GM23338 (cell line): ENCODE measurements at regions not wholly inside any gene's neighbourhood (a gene's known extent, or its start where the extent isn't known, plus 50 kb on each side); places are given as distances from the start of the nearest gene placed in this dataset.
A peak's percentile ranks its signal among the peaks of the same experiment; 100 is the strongest.

ENCODE experiments used
- ATAC-seq: fragments of 200-7000 bp; cut with Tn5 transposase; 3 replicates; pipeline ENCODE4 v1.9.1; 2020
- DNase-seq: peaks from one replicate; pipeline ENCODE4 v3.0.0-alpha.2; 2015; ENCODE audit warnings: low spot score
- H2AFZ ChIP-seq: fragments of 200-600 bp; sonication (generic); 2 replicates; pipeline ENCODE4 v1.8.0; 2016; ENCODE audit warnings: antibody characterized with exemption, mild to moderate bottlenecking, moderate library complexity
- H3F3A ChIP-seq: fragments of 200-600 bp; sonication (generic); replicated peaks from 2 replicates; pipeline ENCODE4 v1.8.0; 2017; ENCODE audit warnings: antibody characterized with exemption, mixed run types, low read depth
- H3K27ac ChIP-seq: fragments of 200-600 bp; sonication (generic); 2 replicates; pipeline ENCODE4 v1.6.1; 2016; ENCODE audit warnings: low read depth
- H3K27me3 ChIP-seq: fragments of 200-600 bp; sonication (generic); 2 replicates; pipeline ENCODE4 v1.8.0; 2016; ENCODE audit warnings: mild to moderate bottlenecking, mixed run types, moderate library complexity; ENCODE audit not compliant: insufficient read depth
- H3K36me3 ChIP-seq: fragments of 200-600 bp; sonication (generic); 2 replicates; pipeline ENCODE4 v1.8.0; 2016; ENCODE audit warnings: mild to moderate bottlenecking; ENCODE audit not compliant: insufficient read depth
- H3K4me1 ChIP-seq: fragments of 200-600 bp; sonication (generic); 2 replicates; pipeline ENCODE4 v1.8.0; 2016; ENCODE audit warnings: mild to moderate bottlenecking, moderate library complexity; ENCODE audit not compliant: insufficient read depth
- H3K4me2 ChIP-seq: fragments of 200-600 bp; sonication (generic); 2 replicates; pipeline ENCODE4 v1.7.1; 2017; ENCODE audit warnings: mixed run types
- H3K4me3 ChIP-seq: fragments of 200-600 bp; sonication (generic); 2 replicates; pipeline ENCODE4 v1.6.1; 2016; ENCODE audit warnings: mixed run types
- H3K79me2 ChIP-seq: fragments of 200-600 bp; sonication (generic); replicated peaks from 2 replicates; pipeline ENCODE4 v1.8.0; 2017; ENCODE audit warnings: mild to moderate bottlenecking; ENCODE audit not compliant: insufficient read depth
- H3K9me2 ChIP-seq: fragments of 200-600 bp; sonication (generic); 2 replicates; pipeline ENCODE4 v1.8.0; 2017; ENCODE audit not compliant: insufficient read depth
- H4K20me1 ChIP-seq: fragments of 200-600 bp; sonication (generic); replicated peaks from 2 replicates; pipeline ENCODE4 v1.8.0; 2017; ENCODE audit warnings: mild to moderate bottlenecking; ENCODE audit not compliant: insufficient read depth
- H3K27ac Mint-ChIP-seq: 2 replicates; pipeline ENCODE4 v1.8.0; 2020; ENCODE audit warnings: inconsistent platforms, mild to moderate bottlenecking, moderate library complexity, mixed read lengths
- H3K27me3 Mint-ChIP-seq: 3 replicates; pipeline ENCODE4 v1.8.0; 2022; ENCODE audit warnings: low read depth, mild to moderate bottlenecking, moderate library complexity, mixed read lengths, inconsistent platforms; ENCODE audit not compliant: insufficient read depth, poor library complexity
- H3K36me3 Mint-ChIP-seq: 3 replicates; pipeline ENCODE4 v1.8.0; 2021; ENCODE audit warnings: low read depth, mild to moderate bottlenecking, inconsistent platforms, moderate library complexity, mixed read lengths
- H3K4me1 Mint-ChIP-seq: 3 replicates; pipeline ENCODE4 v1.8.0; 2020; ENCODE audit warnings: mild to moderate bottlenecking, inconsistent platforms, mixed read lengths
- H3K4me3 Mint-ChIP-seq: 3 replicates; pipeline ENCODE4 v1.8.0; 2021; ENCODE audit warnings: moderate library complexity, mild to moderate bottlenecking, inconsistent platforms, mixed read lengths
- H3K9me3 Mint-ChIP-seq: 3 replicates; pipeline ENCODE4 v1.8.0; 2020; ENCODE audit warnings: moderate library complexity, mild to moderate bottlenecking, inconsistent platforms, mixed read lengths
- EZH2phosphoT487 ChIP-seq: fragments of 200-600 bp; sonication (generic); IDR thresholded peaks from one replicate; pipeline ENCODE4 v1.8.1; 2018; ENCODE audit warnings: antibody characterized with exemption; ENCODE audit not compliant: unreplicated experiment
- NANOG ChIP-seq: IDR thresholded peaks from 2 replicates; pipeline ENCODE4 v1.6.1; 2016; ENCODE audit warnings: antibody characterized with exemption, borderline replicate concordance
- POLR2AphosphoS5 ChIP-seq: IDR thresholded peaks from 2 replicates; pipeline ENCODE4 v1.6.1; 2016; ENCODE audit warnings: antibody characterized with exemption, low read depth
- STAT1 ChIP-seq: IDR thresholded peaks from one replicate; pipeline ENCODE4 v1.6.1; 2016; ENCODE audit warnings: antibody characterized with exemption; ENCODE audit not compliant: unreplicated experiment
- ZNF114 ChIP-seq: fragments of 250-450 bp; sonication (Bioruptor Pico); IDR thresholded peaks from 2 replicates; pipeline ENCODE4 v1.5.0; 2020; ENCODE audit warnings: mild to moderate bottlenecking, moderate library complexity
- ZNF331 ChIP-seq: fragments of 250-450 bp; sonication (Bioruptor Pico); IDR thresholded peaks from 2 replicates; pipeline ENCODE4 v1.5.0; 2020; ENCODE audit warnings: low read depth, mild to moderate bottlenecking, moderate library complexity
- TF ChIP-seq, protein P1 (sequence below), 2 experiments: fragments of 200-600 bp in 1 of 2; sonication (generic) in 1 of 2; conservative IDR thresholded peaks; 2 replicates each; pipeline versions ENCODE4 v1.5.1 to v1.6.1; 2016 to 2017; ENCODE audit warnings: antibody characterized with exemption in 2 of 2, low read depth in 2 of 2, mild to moderate bottlenecking in 2 of 2, moderate library complexity in 1 of 2
- TF ChIP-seq, protein P2 (sequence below): IDR thresholded peaks from 2 replicates; pipeline ENCODE4 v1.6.1; 2016; ENCODE audit warnings: antibody characterized with exemption

GRCh38 chr18:2223849-2224248, 347.5 kb downstream of the METTL4 start:
- Histone ChIP-seq H3F3A (no peaks in the 10 kb centered on the region), H3K36me3 (no peaks in the 10 kb centered on the region), H3K79me2 (no peaks in the 10 kb centered on the region), H3K4me1 (no peaks in the 10 kb centered on the region), H3K27ac (no peak overlapping the region), H3K4me2 (no peak overlapping the region), H4K20me1 (no peaks in the 10 kb centered on the region), H3K27me3 (no peaks in the 10 kb centered on the region), H3K4me3 (no peak overlapping the region), H2AFZ (no peak overlapping the region; the same call in 1 of the 2 replicates), H3K9me2 (no peaks in the 10 kb centered on the region)
- Mint-ChIP-seq H3K36me3 (no peaks in the 10 kb centered on the region), H3K27me3 (no peaks in the 10 kb centered on the region), H3K27ac (no peak overlapping the region), H3K4me3 (no peak overlapping the region), H3K9me3 (peaks cover 3% of the 10 kb centered on the region; the same call in 1 of the 3 replicates), H3K4me1 (peaks cover 2% of the 10 kb centered on the region; the same call in 2 of the 3 replicates)
- ATAC-seq (peak; percentile 83), DNase-seq (peak; percentile 69)
- TF ChIP-seq POLR2AphosphoS5, result no peak
- TF ChIP-seq, protein P1, sequence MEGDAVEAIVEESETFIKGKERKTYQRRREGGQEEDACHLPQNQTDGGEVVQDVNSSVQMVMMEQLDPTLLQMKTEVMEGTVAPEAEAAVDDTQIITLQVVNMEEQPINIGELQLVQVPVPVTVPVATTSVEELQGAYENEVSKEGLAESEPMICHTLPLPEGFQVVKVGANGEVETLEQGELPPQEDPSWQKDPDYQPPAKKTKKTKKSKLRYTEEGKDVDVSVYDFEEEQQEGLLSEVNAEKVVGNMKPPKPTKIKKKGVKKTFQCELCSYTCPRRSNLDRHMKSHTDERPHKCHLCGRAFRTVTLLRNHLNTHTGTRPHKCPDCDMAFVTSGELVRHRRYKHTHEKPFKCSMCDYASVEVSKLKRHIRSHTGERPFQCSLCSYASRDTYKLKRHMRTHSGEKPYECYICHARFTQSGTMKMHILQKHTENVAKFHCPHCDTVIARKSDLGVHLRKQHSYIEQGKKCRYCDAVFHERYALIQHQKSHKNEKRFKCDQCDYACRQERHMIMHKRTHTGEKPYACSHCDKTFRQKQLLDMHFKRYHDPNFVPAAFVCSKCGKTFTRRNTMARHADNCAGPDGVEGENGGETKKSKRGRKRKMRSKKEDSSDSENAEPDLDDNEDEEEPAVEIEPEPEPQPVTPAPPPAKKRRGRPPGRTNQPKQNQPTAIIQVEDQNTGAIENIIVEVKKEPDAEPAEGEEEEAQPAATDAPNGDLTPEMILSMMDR (conservative IDR thresholded peaks at IDR 0.05; ENCODE audit: low read depth in 2 of 2), result peak; percentile 62 to 75

- H3K4me2 ChIP-seq, result no peak overlapping the region
- no peak overlapping the region for H3K4me3 ChIP-seq
- no peak overlapping the region for H2AFZ ChIP-seq
- no peak overlapping the region for H3K4me3 Mint-ChIP-seq
- no peak for DNase-seq
- H3K27ac ChIP-seq, result no peak overlapping the region
- H3K36me3 Mint-ChIP-seq, result no peaks in the 10 kb centered on the region
- no peaks in the 10 kb centered on the region for H3K4me1 ChIP-seq
- no peaks in the 10 kb centered on the region for H3K79me2 ChIP-seq
- no peaks in the 10 kb centered on the region for H3K4me1 Mint-ChIP-seq
- no peak overlapping the region for H3K27ac Mint-ChIP-seq
- no peaks in the 10 kb centered on the region for H3K9me3 Mint-ChIP-seq
- no peaks in the 10 kb centered on the region for H4K20me1 ChIP-seq
- H3K27me3 Mint-ChIP-seq, result peaks cover 5% of the 10 kb centered on the region
- no peaks in the 10 kb centered on the region for H3K9me2 ChIP-seq
- TF ChIP-seq, protein P2, sequence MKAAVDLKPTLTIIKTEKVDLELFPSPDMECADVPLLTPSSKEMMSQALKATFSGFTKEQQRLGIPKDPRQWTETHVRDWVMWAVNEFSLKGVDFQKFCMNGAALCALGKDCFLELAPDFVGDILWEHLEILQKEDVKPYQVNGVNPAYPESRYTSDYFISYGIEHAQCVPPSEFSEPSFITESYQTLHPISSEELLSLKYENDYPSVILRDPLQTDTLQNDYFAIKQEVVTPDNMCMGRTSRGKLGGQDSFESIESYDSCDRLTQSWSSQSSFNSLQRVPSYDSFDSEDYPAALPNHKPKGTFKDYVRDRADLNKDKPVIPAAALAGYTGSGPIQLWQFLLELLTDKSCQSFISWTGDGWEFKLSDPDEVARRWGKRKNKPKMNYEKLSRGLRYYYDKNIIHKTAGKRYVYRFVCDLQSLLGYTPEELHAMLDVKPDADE, result no peak
- no peak for TF ChIP-seq STAT1
- H3F3A ChIP-seq, result no peaks in the 10 kb centered on the region
- no peaks in the 10 kb centered on the region for H3K36me3 ChIP-seq
- no peak for ATAC-seq
- H3K27me3 ChIP-seq, result no peaks in the 10 kb centered on the region
These were observed 335.1 kb downstream of the METTL4 start for GRCh38 chr18:2236232-2236631.

- Histone ChIP-seq H3K27me3 (no peaks in the 10 kb centered on the region), H3K27ac (no peak overlapping the region), H3K4me2 (no peak overlapping the region), H3K4me1 (no peaks in the 10 kb centered on the region), H4K20me1 (no peaks in the 10 kb centered on the region), H3K79me2 (no peaks in the 10 kb centered on the region), H3K9me2 (0 out of 2 replicates have a peak, but pooled peaks cover under 1% of the 10 kb centered on the region), H3K4me3 (no peak overlapping the region), H3F3A (no peaks in the 10 kb centered on the region), H3K36me3 (no peaks in the 10 kb centered on the region), H2AFZ (no peak overlapping the region)
- DNase-seq, result no peak
- H3K4me1 Mint-ChIP-seq, result no peaks in the 10 kb centered on the region
- ATAC-seq, result no peak
- no peak overlapping the region for H3K27ac Mint-ChIP-seq
- H3K4me3 Mint-ChIP-seq, result no peak overlapping the region
- H3K27me3 Mint-ChIP-seq, result peaks cover 5% of the 10 kb centered on the region
- no peaks in the 10 kb centered on the region for H3K36me3 Mint-ChIP-seq
- no peaks in the 10 kb centered on the region for H3K9me3 Mint-ChIP-seq
- TF ChIP-seq, protein P2, result no peak
- TF ChIP-seq ZNF114 (CRISPR knock-in tag) (no peak), NANOG (no peak), ZNF331 (CRISPR knock-in tag) (no peak), EZH2phosphoT487 (no peak)
These were observed 333.6 kb downstream of the METTL4 start for GRCh38 chr18:2237706-2238105.
